ENCODE measurements at regions not wholly inside any gene's neighbourhood (a gene's known extent, or its start where the extent isn't known, plus 50 kb on each side); places are given as distances from the start of the nearest gene placed in this dataset.

DNA sequence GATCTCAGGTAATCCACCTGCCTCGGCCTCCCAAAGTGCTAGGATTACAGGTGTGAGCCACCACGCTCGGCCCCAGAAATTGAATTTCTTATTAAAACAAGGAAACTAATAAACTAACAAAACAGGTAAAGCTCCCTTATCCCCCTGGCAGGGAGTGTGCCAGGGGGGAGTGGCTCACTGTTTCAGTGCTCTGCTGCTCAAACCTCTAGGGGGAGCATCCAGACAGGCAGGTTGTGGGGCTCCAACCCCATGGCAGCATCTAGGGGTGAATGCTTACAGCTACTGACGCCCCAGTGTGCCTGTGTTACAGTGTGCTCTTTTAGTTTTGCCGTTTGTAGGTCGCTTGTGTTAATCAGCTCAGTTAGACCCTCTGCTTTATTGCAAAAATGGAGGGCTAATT, 605.0 kb downstream of the GABRG1 start (continued):
- TF ChIP-seq, protein P1, sequence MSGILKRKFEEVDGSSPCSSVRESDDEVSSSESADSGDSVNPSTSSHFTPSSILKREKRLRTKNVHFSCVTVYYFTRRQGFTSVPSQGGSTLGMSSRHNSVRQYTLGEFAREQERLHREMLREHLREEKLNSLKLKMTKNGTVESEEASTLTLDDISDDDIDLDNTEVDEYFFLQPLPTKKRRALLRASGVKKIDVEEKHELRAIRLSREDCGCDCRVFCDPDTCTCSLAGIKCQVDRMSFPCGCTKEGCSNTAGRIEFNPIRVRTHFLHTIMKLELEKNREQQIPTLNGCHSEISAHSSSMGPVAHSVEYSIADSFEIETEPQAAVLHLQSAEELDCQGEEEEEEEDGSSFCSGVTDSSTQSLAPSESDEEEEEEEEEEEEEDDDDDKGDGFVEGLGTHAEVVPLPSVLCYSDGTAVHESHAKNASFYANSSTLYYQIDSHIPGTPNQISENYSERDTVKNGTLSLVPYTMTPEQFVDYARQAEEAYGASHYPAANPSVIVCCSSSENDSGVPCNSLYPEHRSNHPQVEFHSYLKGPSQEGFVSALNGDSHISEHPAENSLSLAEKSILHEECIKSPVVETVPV (CRISPR knock-in tag; IDR thresholded peaks at IDR 0.05): no peak

DNA sequence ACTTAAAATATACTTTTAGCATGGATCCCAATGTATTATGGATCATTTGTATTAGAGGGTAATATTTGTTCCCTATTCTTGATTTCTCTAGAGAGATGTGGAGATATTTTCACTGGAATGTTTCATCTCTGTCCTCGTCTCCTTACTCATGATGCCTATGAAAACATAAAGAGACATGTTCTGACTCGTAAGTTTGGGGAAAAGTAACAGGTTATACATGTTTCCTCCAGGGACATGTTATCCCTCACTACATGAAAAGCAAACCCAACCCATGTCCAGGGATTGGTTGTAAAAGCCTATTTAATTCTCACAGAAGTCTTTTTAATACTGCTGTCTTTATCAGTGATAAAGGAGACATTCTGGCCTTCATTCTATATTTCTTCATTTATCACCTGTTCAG, 621.4 kb downstream of the GABRG1 start:
- no peak for TF ChIP-seq ESRRG (CRISPR knock-in tag; IDR thresholded peaks at IDR 0.05)
- TF ChIP-seq SNAI2 (CRISPR knock-in tag; IDR thresholded peaks at IDR 0.05): no peak
- TF ChIP-seq RARB (CRISPR knock-in tag; IDR thresholded peaks at IDR 0.05): no peak
- TF ChIP-seq ZFP3 (CRISPR knock-in tag; IDR thresholded peaks at IDR 0.05): no peak
- TF ChIP-seq, protein P2, sequence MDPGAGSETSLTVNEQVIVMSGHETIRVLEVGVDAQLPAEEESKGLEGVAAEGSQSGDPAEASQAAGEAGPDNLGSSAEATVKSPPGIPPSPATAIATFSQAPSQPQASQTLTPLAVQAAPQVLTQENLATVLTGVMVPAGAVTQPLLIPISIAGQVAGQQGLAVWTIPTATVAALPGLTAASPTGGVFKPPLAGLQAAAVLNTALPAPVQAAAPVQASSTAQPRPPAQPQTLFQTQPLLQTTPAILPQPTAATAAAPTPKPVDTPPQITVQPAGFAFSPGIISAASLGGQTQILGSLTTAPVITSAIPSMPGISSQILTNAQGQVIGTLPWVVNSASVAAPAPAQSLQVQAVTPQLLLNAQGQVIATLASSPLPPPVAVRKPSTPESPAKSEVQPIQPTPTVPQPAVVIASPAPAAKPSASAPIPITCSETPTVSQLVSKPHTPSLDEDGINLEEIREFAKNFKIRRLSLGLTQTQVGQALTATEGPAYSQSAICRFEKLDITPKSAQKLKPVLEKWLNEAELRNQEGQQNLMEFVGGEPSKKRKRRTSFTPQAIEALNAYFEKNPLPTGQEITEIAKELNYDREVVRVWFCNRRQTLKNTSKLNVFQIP (CRISPR knock-in tag; IDR thresholded peaks at IDR 0.05; ENCODE audit: borderline replicate concordance, low read depth): no peak
- no peak for TF ChIP-seq BACH2 (CRISPR knock-in tag; IDR thresholded peaks at IDR 0.05; ENCODE audit: borderline replicate concordance)
- no peak for TF ChIP-seq ZFP30 (CRISPR knock-in tag; IDR thresholded peaks at IDR 0.05)
- no peak for TF ChIP-seq ZNF565 (CRISPR knock-in tag; conservative IDR thresholded peaks at IDR 0.05; ENCODE audit: low read depth)
- TF ChIP-seq OSR1 (CRISPR knock-in tag; IDR thresholded peaks at IDR 0.05): no peak
- no peak for TF ChIP-seq TCF4 (CRISPR knock-in tag; IDR thresholded peaks at IDR 0.05; ENCODE audit: borderline replicate concordance)
- ATAC-seq: no peak

DNA sequence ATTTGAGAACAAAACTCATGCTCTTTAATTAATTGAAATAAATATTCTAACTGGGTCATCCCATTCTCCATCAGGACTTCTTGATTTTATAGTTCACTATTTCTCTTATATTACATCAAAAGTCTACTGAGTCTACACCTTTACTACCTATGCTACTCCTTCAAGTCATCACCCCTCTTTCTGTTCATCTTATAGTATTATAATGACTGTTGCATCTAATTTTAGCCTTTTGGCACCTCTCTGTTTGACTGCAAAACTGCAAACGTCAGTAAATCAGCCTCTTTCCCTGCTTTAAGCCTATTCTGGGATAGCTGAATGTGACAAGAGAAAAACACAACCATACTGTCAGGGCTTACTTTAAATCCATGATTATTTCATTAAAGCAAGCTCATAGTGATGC, 639.1 kb downstream of the GABRG1 start:
- TF ChIP-seq PPARA (CRISPR knock-in tag; IDR thresholded peaks at IDR 0.05; ENCODE audit: borderline replicate concordance): no peak
- no peak for TF ChIP-seq BACH2 (CRISPR knock-in tag; IDR thresholded peaks at IDR 0.05; ENCODE audit: borderline replicate concordance)
- no peak for TF ChIP-seq TCF4 (CRISPR knock-in tag; IDR thresholded peaks at IDR 0.05; ENCODE audit: borderline replicate concordance)
- TF ChIP-seq ZC3H10 (CRISPR knock-in tag; IDR thresholded peaks at IDR 0.05): no peak
- no peak for TF ChIP-seq RARB (CRISPR knock-in tag; IDR thresholded peaks at IDR 0.05)
- TF ChIP-seq, protein P3, sequence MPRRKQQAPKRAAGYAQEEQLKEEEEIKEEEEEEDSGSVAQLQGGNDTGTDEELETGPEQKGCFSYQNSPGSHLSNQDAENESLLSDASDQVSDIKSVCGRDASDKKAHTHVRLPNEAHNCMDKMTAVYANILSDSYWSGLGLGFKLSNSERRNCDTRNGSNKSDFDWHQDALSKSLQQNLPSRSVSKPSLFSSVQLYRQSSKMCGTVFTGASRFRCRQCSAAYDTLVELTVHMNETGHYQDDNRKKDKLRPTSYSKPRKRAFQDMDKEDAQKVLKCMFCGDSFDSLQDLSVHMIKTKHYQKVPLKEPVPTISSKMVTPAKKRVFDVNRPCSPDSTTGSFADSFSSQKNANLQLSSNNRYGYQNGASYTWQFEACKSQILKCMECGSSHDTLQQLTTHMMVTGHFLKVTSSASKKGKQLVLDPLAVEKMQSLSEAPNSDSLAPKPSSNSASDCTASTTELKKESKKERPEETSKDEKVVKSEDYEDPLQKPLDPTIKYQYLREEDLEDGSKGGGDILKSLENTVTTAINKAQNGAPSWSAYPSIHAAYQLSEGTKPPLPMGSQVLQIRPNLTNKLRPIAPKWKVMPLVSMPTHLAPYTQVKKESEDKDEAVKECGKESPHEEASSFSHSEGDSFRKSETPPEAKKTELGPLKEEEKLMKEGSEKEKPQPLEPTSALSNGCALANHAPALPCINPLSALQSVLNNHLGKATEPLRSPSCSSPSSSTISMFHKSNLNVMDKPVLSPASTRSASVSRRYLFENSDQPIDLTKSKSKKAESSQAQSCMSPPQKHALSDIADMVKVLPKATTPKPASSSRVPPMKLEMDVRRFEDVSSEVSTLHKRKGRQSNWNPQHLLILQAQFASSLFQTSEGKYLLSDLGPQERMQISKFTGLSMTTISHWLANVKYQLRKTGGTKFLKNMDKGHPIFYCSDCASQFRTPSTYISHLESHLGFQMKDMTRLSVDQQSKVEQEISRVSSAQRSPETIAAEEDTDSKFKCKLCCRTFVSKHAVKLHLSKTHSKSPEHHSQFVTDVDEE (CRISPR knock-in tag; IDR thresholded peaks at IDR 0.05): no peak
- no peak for TF ChIP-seq ZFP30 (CRISPR knock-in tag; IDR thresholded peaks at IDR 0.05)
- TF ChIP-seq, protein P4, sequence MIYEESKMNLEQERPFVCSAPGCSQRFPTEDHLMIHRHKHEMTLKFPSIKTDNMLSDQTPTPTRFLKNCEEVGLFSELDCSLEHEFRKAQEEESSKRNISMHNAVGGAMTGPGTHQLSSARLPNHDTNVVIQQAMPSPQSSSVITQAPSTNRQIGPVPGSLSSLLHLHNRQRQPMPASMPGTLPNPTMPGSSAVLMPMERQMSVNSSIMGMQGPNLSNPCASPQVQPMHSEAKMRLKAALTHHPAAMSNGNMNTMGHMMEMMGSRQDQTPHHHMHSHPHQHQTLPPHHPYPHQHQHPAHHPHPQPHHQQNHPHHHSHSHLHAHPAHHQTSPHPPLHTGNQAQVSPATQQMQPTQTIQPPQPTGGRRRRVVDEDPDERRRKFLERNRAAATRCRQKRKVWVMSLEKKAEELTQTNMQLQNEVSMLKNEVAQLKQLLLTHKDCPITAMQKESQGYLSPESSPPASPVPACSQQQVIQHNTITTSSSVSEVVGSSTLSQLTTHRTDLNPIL (CRISPR knock-in tag; IDR thresholded peaks at IDR 0.05; ENCODE audit: low read depth): no peak
- no peak for TF ChIP-seq ZFP3 (CRISPR knock-in tag; IDR thresholded peaks at IDR 0.05)
- no peak for TF ChIP-seq ISL1 (CRISPR knock-in tag; IDR thresholded peaks at IDR 0.05)
- no peak for TF ChIP-seq ZNF70 (CRISPR knock-in tag; IDR thresholded peaks at IDR 0.05)
- TF ChIP-seq, protein P2 (CRISPR knock-in tag; IDR thresholded peaks at IDR 0.05; ENCODE audit: borderline replicate concordance, low read depth): no peak
- no peak for ATAC-seq

DNA sequence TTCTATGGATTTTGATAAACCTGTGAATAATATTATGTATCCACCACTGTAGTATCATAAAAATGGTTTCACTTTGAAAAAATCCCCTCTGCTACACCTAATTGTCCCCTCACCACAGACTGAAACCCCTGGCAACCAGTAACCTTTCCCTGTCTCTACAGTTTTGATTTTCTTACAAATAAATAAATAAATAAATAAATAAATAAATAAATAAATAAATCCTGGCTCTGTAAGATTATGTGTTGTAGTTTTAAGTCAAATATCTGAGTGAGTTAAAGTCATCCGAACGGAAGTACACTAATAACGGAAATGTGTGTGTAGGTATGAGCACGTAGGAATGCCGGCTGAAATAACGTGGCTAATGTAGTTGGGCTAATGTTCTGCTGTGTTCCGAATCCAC, 641.5 kb downstream of the GABRG1 start:
- TF ChIP-seq ISL1 (CRISPR knock-in tag; IDR thresholded peaks at IDR 0.05) (no peak), ZC3H10 (CRISPR knock-in tag; IDR thresholded peaks at IDR 0.05) (no peak), ZNF8 (CRISPR knock-in tag; IDR thresholded peaks at IDR 0.05) (no peak), ZNF565 (CRISPR knock-in tag; conservative IDR thresholded peaks at IDR 0.05; ENCODE audit: low read depth) (no peak), BACH2 (CRISPR knock-in tag; IDR thresholded peaks at IDR 0.05; ENCODE audit: borderline replicate concordance) (no peak), ZFP3 (CRISPR knock-in tag; IDR thresholded peaks at IDR 0.05) (no peak)
- TF ChIP-seq, protein P2 (CRISPR knock-in tag; IDR thresholded peaks at IDR 0.05; ENCODE audit: borderline replicate concordance, low read depth): no peak
- TF ChIP-seq, protein P3 (CRISPR knock-in tag; IDR thresholded peaks at IDR 0.05): no peak
- no peak for ATAC-seq

Data from SK-N-SH treated with all-trans-retinoic acid at 6 μM for 48 hours (cell line).